Breast epithelium (tissue), 4 donors: ENCODE measurements at regions not wholly inside any gene's neighbourhood (a gene's known extent, or its start where the extent isn't known, plus 50 kb on each side); places are given as distances from the start of the nearest gene placed in this dataset.
"Not testable (repeated sequence)": the region's sequence is repeated elsewhere in the genome, so short reads cannot be mapped to it uniquely, and the experiment has no call there.

Experiments
- DNase-seq, 2 donors: peaks; one replicate each; pipeline ENCODE4 v3.0.0-alpha.2; 2019; ENCODE audit warnings: low spot score in 2 of 2
- H3K27ac ChIP-seq, 2 donors: fragments of 200-600 bp; sonication (generic) in 1 of 2; one replicate each; pipeline ENCODE4 v1.5.1; 2016 to 2019; ENCODE audit warnings: mild to moderate bottlenecking in 1 of 2
- H3K27me3 ChIP-seq, 2 donors: fragments of 200-600 bp; sonication (generic) in 1 of 2; one replicate each; pipeline versions ENCODE4 v1.5.1 to v1.6.0; 2017 to 2019; ENCODE audit warnings: control low read depth in 1 of 2, mild to moderate bottlenecking in 1 of 2
- H3K36me3 ChIP-seq: fragments of 200-600 bp; one replicate; pipeline ENCODE4 v1.5.1; 2019
- H3K4me1 ChIP-seq, 2 donors: fragments of 200-600 bp; sonication (generic); one replicate each; pipeline ENCODE4 v1.5.1; 2016 to 2019; ENCODE audit warnings: control low read depth in 1 of 2
- H3K4me3 ChIP-seq, 3 donors: fragments of 200-600 bp; sonication (generic); 1 replicate in 2 of 3; 2 replicates in 1 of 3; pipeline ENCODE4 v1.5.1; 2016 to 2019; ENCODE audit warnings: mild to moderate bottlenecking in 3 of 3, moderate library complexity in 2 of 3
- H3K9me3 ChIP-seq, 2 donors: fragments of 200-600 bp; sonication (generic) in 1 of 2; one replicate each; pipeline ENCODE4 v1.5.1; 2016 to 2019; ENCODE audit warnings: control low read depth in 1 of 2
- CTCF ChIP-seq, 3 donors: fragments of 450-650 bp; IDR thresholded peaks; one replicate each; pipeline ENCODE4 v1.5.1; 2016 to 2017; ENCODE audit warnings: antibody characterized with exemption in 3 of 3, mild to moderate bottlenecking in 3 of 3, moderate library complexity in 3 of 3
- POLR2A ChIP-seq: fragments of 450-650 bp; IDR thresholded peaks from one replicate; pipeline ENCODE4 v1.6.1; 2016; ENCODE audit warnings: antibody characterized with exemption, mild to moderate bottlenecking, moderate library complexity
- POLR2AphosphoS5 ChIP-seq, 3 donors: sonication (generic); formaldehyde crosslinking; IDR thresholded peaks; one replicate each; pipeline ENCODE4 v1.6.1; 2017; ENCODE audit warnings: antibody characterized with exemption in 3 of 3
- intact Hi-C: fragments of 100-400 bp; cut with DNase I; formaldehyde crosslinking; loops from one replicate; pipeline ENCODE4 v1.15.1; 2023; ENCODE audit warnings: low total_unique reads

- no peak for DNase-seq
- no peaks in the 10 kb centered on the region for H3K36me3 ChIP-seq
- no peak overlapping the region for H3K4me3 ChIP-seq
- H3K9me3 ChIP-seq = no peaks in the 10 kb centered on the region
- H3K27me3 ChIP-seq = no peaks in the 10 kb centered on the region
- H3K4me1 ChIP-seq = no peaks in the 10 kb centered on the region
- intact Hi-C loops = no loop called here
- TF ChIP-seq POLR2A = no peak
- no peak for TF ChIP-seq CTCF (IDR thresholded peaks at IDR 0.05)
- no peak for TF ChIP-seq POLR2AphosphoS5 (IDR thresholded peaks at IDR 0.05)
- H3K27ac ChIP-seq = no peak overlapping the region
Observed at GRCh38 chr18:5710235-5710634, 166.4 kb upstream of the EPB41L3 start.

- no peak overlapping the region for H3K27ac ChIP-seq
- H3K9me3 ChIP-seq = no peaks in the 10 kb centered on the region
- intact Hi-C loops = no loop called here
- no peaks in the 10 kb centered on the region for H3K27me3 ChIP-seq
- no peak for DNase-seq
- TF ChIP-seq CTCF (IDR thresholded peaks at IDR 0.05) = no peak
- no peak for TF ChIP-seq POLR2A
- TF ChIP-seq POLR2AphosphoS5 (IDR thresholded peaks at IDR 0.05) = no peak
- no peak overlapping the region for H3K4me3 ChIP-seq
- no peaks in the 10 kb centered on the region for H3K36me3 ChIP-seq
- no peaks in the 10 kb centered on the region for H3K4me1 ChIP-seq
Observed at GRCh38 chr18:5709476-5710095, 165.8 kb upstream of the EPB41L3 start.

- H3K36me3 ChIP-seq = no peaks in the 10 kb centered on the region
- no peaks in the 10 kb centered on the region for H3K4me1 ChIP-seq
- no peaks in the 10 kb centered on the region for H3K27me3 ChIP-seq
- no peaks in the 10 kb centered on the region for H3K9me3 ChIP-seq
- TF ChIP-seq POLR2A (no peak), POLR2AphosphoS5 (IDR thresholded peaks at IDR 0.05) (no peak), CTCF (IDR thresholded peaks at IDR 0.05) (no peak)
- no peak for DNase-seq
- intact Hi-C loops = no loop called here
- no peak overlapping the region for H3K4me3 ChIP-seq
- H3K27ac ChIP-seq = no peak overlapping the region
Observed at GRCh38 chr18:5707586-5707985, 163.8 kb upstream of the EPB41L3 start.

- intact Hi-C loops = no loop called here
- no peak for TF ChIP-seq POLR2A
- TF ChIP-seq POLR2AphosphoS5 (IDR thresholded peaks at IDR 0.05) = no peak
- no peak for TF ChIP-seq CTCF (IDR thresholded peaks at IDR 0.05)
Observed at GRCh38 chr18:5705393-5705792, 161.6 kb upstream of the EPB41L3 start.

GRCh38 chr18:5704847-5705246 is 161.1 kb upstream of the EPB41L3 start:
- H3K36me3 ChIP-seq = no peaks in the 10 kb centered on the region
- intact Hi-C loops = no loop called here
- no peak for DNase-seq
- H3K27ac ChIP-seq = no peak overlapping the region
- no peaks in the 10 kb centered on the region for H3K27me3 ChIP-seq
- no peaks in the 10 kb centered on the region for H3K9me3 ChIP-seq
- no peak overlapping the region for H3K4me3 ChIP-seq
- H3K4me1 ChIP-seq = no peaks in the 10 kb centered on the region
- TF ChIP-seq CTCF (IDR thresholded peaks at IDR 0.05) (no peak), POLR2AphosphoS5 (IDR thresholded peaks at IDR 0.05) (no peak), POLR2A (no peak)

More at GRCh38 chr18:5705393-5705792, 161.6 kb upstream of the EPB41L3 start:
- Histone ChIP-seq H3K27me3 (no peaks in the 10 kb centered on the region), H3K36me3 (no peaks in the 10 kb centered on the region), H3K9me3 (no peaks in the 10 kb centered on the region), H3K27ac (no peak overlapping the region), H3K4me3 (no peak overlapping the region), H3K4me1 (no peaks in the 10 kb centered on the region)
- no peak for DNase-seq

GRCh38 chr18:5702016-5702415 is 158.2 kb upstream of the EPB41L3 start:
- intact Hi-C loops, H3K4me3 ChIP-seq, DNase-seq, H3K4me1 ChIP-seq, H3K27ac ChIP-seq, H3K27me3 ChIP-seq, H3K36me3 ChIP-seq, H3K9me3 ChIP-seq: not testable (repeated sequence)
